GM21723 (cell line): ENCODE measurements at regions not wholly inside any gene's neighbourhood (a gene's known extent, or its start where the extent isn't known, plus 50 kb on each side); places are given as distances from the start of the nearest gene placed in this dataset.
"Not testable (repeated sequence)": the region's sequence is repeated elsewhere in the genome, so short reads cannot be mapped to it uniquely, and the experiment has no call there.

Experiments used
- ATAC-seq: cut with Tn5 transposase; IDR thresholded peaks from one replicate; pipeline ENCODE4 v1.9.1; 2021; ENCODE audit warnings: mild to moderate bottlenecking, moderate library complexity; ENCODE audit not compliant: unreplicated experiment

DNA sequence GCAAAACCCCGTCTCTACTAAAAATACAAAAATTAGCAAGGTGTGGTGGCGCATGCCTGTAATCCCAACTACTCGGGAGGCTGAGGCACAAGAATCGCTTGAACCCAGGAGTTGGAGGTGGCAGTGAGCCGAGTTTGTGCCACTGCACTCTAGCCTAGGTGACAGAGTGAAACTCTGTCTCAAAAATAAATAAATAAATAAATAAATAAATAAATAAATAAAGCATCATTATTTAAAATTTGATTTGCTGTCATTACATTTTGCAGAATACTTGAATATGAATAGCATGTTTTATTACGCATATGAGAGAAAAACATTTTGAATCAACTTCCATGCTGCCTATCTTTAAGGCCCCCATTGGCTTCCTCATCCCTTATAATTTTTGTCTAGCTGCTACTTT is 53.4 kb upstream of the MED14 start:
- ATAC-seq = not testable (repeated sequence)

GRCh38 chrX:40792433-40792832 is 57.1 kb upstream of the MED14 start:
- no peak for ATAC-seq

DNA sequence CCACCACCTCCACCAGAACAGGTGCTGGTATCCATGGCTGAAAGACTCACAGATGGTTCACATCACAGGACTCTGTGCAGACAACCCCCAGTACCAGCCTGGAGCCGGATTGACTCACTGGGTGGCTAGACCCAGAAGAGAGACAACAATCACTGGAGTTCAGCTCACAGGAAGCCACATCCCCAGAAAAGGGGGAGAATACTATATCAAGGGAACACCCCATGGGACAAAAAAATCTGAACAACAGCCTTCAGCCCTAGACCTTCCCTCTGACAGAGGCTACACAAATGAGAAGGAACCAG is 59.4 kb upstream of the MED14 start:
- not testable (repeated sequence) for ATAC-seq

DNA sequence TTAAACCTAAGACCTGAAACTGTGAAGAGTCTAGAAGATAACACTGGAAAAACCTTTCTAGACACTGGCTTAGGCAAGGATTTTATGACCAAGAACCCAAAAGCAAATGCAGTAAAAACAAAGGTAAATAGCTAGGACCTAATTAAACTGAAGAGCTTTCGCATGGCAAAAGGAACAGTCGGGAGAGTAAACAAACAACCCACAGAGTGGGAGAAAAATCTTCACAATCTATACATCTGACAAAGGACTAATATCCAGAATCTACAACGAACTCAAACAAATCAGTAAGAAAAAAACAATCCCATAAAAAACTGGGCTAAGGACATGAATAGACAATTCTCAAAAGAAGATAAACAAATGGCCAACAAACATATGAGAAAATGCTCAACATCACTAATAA is 64.4 kb upstream of the MED14 start:
- not testable (repeated sequence) for ATAC-seq

DNA sequence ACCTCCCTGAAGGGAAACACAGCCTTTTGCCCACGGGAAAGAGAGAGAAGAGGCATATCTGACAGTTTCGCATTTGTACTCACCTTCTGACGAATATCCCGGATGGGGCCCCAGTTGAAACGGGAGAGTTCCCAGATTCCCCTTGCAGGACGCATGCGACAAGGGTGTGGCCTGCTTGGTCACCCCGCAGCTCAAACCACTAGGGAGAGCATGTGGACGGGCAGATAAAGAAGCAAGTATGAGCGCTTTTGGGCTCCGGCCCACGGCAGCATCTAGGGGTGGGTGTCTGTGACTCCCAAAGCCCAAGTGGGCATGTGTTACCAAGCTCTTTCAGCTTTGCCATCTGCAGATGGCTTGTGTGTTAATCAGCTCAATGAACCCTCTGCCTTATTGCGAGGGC is 70.1 kb upstream of the MED14 start:
- ATAC-seq = no peak

DNA sequence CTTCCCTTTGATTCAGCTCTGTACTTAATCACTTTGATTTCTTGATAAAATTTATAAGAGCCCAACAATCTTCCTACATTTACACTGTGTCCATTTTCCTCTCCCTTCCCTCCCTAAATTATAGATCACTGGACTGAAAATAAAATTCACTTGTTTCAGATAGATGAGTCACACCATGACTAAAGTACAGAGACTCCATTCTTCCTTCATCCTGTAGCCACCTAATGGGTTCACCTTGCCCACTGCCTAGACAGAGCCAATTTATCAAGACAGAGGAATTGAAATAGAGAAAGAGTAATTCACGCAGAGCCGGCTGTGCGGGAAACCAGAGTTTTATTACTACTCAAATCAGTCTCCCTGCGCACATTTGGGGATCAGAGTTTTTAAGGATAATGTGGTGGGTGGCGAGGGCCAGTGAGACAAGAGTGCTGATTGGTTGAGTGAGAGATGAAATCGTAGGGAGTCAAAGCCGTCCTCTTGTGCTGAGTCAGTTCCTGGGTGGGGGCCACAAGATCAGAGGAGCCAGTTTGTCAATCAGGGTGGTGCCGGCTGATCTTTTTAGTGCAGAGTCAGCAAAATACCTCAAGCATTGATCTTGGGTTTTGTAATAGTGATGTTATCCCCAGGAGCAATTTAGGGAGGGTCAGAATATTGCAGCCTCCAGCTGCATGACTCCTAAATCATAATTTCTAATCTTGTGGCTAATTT is 71.3 kb upstream of the MED14 start:
- no peak for ATAC-seq

DNA sequence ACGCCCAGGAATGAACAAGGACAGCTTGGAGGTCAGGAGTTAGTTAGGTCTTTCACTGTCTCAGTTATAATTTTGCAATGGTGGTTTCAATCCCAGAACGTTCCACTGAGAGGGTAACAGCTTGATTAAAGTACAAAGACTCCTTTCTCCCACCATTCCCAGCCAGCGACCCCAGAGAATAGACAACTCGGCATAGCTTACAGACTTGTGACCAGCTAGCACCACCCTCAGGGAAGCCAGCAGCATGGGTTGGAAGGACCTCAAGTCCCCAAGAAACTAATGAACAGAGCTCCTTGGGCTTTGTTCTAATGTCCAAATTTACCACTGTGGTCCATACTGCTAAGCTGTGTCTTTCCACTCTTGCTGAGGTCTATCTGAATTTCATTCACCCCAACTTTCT is 72.0 kb upstream of the MED14 start:
- ATAC-seq = no peak

GRCh38 chrX:40808203-40808602 is 72.9 kb upstream of the MED14 start:
- no peak for ATAC-seq

- no peak for ATAC-seq
Measured at GRCh38 chrX:40809210-40809609, 73.9 kb upstream of the MED14 start.

DNA sequence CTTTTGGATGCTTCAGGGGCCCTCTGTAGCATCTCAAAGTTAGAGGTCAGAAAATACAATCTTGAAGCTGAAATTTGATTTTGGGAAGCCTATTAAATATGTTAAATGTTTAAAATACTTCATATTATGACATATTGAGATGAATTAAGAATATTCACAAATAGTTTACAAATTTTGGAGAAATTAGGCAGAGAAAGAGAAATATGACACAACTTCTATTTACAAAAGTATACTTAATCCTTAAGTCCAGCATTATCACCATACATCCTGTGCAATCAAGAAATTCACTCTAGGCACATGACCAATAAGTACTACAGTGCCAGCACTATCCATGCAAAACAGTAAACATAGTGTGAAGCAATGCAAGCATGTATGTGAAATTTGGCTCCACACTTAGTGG is 79.7 kb upstream of the MED14 start:
- not testable (repeated sequence) for ATAC-seq

- ATAC-seq = no peak
Measured at GRCh38 chrX:40816906-40817305, 81.6 kb upstream of the MED14 start.

DNA sequence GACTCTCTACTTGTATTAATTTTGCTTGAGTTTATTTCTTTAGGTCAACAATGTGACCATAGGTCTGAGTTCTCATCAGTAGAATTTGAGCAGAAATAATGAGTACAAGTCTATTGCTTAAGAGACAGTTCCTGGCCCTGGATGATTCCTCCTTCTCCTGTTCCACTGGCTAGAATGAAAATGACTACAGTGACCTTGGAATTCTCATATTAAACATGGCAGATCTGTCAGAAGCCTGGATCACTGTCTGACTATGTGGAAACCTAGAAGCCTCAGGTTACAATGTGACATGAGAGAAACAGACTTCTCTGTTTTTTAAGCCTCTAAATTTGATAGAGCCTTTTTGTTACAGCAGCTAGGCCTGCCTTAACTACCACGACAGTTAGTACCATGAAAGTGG is 82.9 kb upstream of the MED14 start:
- no peak for ATAC-seq

GRCh38 chrX:40821780-40822179 is 86.4 kb upstream of the MED14 start:
- no peak for ATAC-seq

DNA sequence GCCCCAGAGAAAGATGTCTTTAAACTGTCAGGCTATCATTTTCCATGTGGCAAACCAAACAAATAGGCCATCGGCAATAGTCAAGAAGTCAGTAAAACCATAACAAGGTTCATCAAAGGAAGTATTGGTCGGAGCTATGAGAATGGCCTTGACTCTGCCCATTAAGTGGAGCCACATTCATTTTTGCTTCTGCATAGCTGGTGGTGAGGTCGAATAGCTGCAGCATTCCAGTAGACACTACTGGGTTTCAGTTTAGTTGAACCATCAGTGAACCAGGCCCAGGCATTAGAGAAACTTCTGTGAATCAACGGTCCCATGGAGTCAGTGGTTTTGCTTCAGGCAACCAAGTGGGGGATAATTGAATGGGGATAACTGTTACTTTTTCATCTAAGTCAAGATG is 92.0 kb upstream of the MED14 start:
- no peak for ATAC-seq

- ATAC-seq = no peak
Measured at GRCh38 chrX:40831750-40832149, 96.4 kb upstream of the MED14 start.

DNA sequence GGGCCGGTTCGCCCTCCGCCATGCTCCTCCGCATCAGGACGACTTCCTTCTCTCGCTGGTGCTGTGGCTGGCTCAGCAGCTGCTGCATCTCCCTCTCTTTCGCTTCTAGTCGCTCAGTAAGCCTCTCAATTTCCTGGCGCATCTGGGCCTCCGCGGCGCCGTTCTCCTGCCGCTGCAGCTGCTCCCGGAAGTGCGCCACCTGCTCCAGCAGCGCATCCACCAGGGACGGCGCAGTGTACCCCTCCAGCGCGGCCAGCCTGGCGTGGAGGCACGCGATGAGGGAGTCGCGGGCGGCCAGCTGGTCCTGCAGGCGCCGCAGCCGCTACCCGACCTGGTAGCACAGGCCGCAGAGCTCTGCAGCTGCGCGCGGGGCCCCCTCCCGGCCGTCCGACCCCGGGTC is 97.4 kb upstream of the MED14 start:
- ATAC-seq = no peak

- no peak for ATAC-seq
Measured at GRCh38 chrX:40834225-40834624, 98.9 kb upstream of the MED14 start.

DNA sequence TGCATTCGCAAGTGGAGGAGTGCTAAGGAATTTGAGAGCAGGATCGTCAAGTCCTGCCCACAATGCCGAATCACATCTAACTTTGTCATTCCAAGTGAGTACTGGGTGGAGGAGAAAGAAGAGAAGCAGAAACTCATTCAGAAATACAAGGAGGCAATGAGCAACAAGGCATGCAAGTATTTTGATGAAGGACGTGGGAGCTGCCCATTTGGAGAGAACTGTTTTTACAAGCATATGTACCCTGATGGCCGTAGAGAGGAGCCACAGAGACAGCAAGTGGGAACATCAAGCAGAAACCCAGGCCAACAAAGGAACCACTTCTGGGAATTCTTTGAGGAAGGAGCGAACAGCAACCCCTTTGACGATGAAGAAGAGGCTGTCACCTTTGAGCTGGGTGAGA is 100.2 kb upstream of the MED14 start:
- no peak for ATAC-seq

GRCh38 chrX:40843643-40844042 is 108.3 kb upstream of the MED14 start:
- ATAC-seq = no peak

- ATAC-seq = no peak
Measured at GRCh38 chrX:40844471-40844870, 109.1 kb upstream of the MED14 start.

DNA sequence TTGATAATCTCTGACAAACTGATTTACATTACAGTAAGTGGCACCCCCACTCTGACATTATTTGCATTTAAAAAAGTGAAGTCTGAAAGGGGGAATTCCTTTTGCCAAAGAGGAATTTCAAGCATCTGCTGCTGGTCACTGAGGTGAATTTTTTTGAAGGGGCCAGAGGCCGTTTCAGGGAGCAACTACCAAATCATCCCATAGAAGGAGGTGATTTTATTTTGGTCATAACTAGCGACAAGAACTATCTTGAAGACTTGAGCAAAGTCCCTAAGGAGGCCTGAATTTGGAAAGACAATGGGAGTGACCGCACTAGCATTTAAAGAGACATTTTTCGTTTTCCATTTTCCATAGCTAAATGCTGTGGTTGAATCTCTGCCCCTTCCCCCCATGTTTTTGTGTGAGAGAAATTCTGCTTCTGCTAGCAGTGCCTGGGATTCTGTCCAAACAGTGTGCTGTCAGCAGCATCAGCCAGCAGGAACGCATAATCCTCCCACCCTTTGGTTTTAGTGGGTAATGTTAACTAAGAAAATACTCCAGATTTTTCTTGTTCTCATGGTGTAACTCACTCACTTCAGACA is 110.1 kb upstream of the MED14 start:
- ATAC-seq = no peak

- no peak for ATAC-seq
Measured at GRCh38 chrX:40849906-40850823, 114.8 kb upstream of the MED14 start.
